EL (cell line): ENCODE measurements at regions not wholly inside any gene's neighbourhood (a gene's known extent, or its start where the extent isn't known, plus 50 kb on each side); places are given as distances from the start of the nearest gene placed in this dataset.
"Not testable (repeated sequence)": the region's sequence is repeated elsewhere in the genome, so short reads cannot be mapped to it uniquely, and the experiment has no call there.

ENCODE experiments used
- DNase-seq: peaks from one replicate; pipeline ENCODE4 v3.0.0-alpha.2; 2016

- no peak for DNase-seq
These were observed 113.1 kb upstream of the UMPS start for GRCh38 chr3:124617177-124617576.

GRCh38 chr3:124619887-124620599, 110.2 kb upstream of the UMPS start:
- DNase-seq = no peak

GRCh38 chr3:124620600-124621063, 109.6 kb upstream of the UMPS start:
- DNase-seq = peak; percentile 45

- no peak for DNase-seq
These were observed 108.8 kb upstream of the UMPS start for GRCh38 chr3:124621498-124621897.

GRCh38 chr3:124625074-124625473, 105.2 kb upstream of the UMPS start:
- DNase-seq = no peak

GRCh38 chr3:124627501-124627908, 102.7 kb upstream of the UMPS start:
- no peak for DNase-seq

GRCh38 chr3:124628863-124629262, 101.4 kb upstream of the UMPS start:
- DNase-seq = no peak

- no peak for DNase-seq
These were observed 100.8 kb upstream of the UMPS start for GRCh38 chr3:124629497-124629896.

GRCh38 chr3:124630960-124631359, 99.3 kb upstream of the UMPS start:
- DNase-seq = no peak

- DNase-seq = no peak
These were observed 98.5 kb upstream of the UMPS start for GRCh38 chr3:124631727-124632126.

GRCh38 chr3:124632566-124633140, 97.6 kb upstream of the UMPS start:
- DNase-seq = no peak

GRCh38 chr3:124633524-124633923, 96.7 kb upstream of the UMPS start:
- DNase-seq = no peak

GRCh38 chr3:124634210-124635168, 95.8 kb upstream of the UMPS start:
- no peak for DNase-seq

GRCh38 chr3:124635169-124635539, 95.1 kb upstream of the UMPS start:
- no peak for DNase-seq

GRCh38 chr3:124636101-124636862, 94.0 kb upstream of the UMPS start:
- DNase-seq = no peak

GRCh38 chr3:124636863-124637296, 93.4 kb upstream of the UMPS start:
- DNase-seq = no peak

- no peak for DNase-seq
These were observed 90.6 kb upstream of the UMPS start for GRCh38 chr3:124639406-124640237.

- DNase-seq = no peak
These were observed 89.5 kb upstream of the UMPS start for GRCh38 chr3:124640635-124641306.

- no peak for DNase-seq
These were observed 86.8 kb upstream of the UMPS start for GRCh38 chr3:124643453-124643852.

- DNase-seq = not testable (repeated sequence)
These were observed 84.1 kb upstream of the UMPS start for GRCh38 chr3:124646186-124646585.

GRCh38 chr3:124648551-124648950, 81.7 kb upstream of the UMPS start:
- DNase-seq = no peak
